A673 (cell line): ENCODE measurements at regions not wholly inside any gene's neighbourhood (a gene's known extent, or its start where the extent isn't known, plus 50 kb on each side); places are given as distances from the start of the nearest gene placed in this dataset.
"Not testable (repeated sequence)": the region's sequence is repeated elsewhere in the genome, so short reads cannot be mapped to it uniquely, and the experiment has no call there.

Experiments used
- BruUV-seq: library from RNA; stranded (reverse); fragments of 400-500 nt; replicated peaks from 2 replicates; lab custom pipeline; 2021; lab: Mats Ljungman, UMichigan
- CTCF ChIA-PET: fragments of 300-600 bp; sonication (Branson Sonifier 250); formaldehyde crosslinking; loops from one replicate; lab custom pipeline; 2022; ENCODE audit warnings: antibody characterized with exemption; lab: Charles Lee
- POLR2A ChIA-PET: fragments of 300-600 bp; sonication (Branson Sonifier 250); formaldehyde crosslinking; loops from one replicate; lab custom pipeline; 2022; ENCODE audit warnings: antibody characterized with exemption; ENCODE audit not compliant: low non-redundant PET; lab: Charles Lee
- DNase-seq: peaks from one replicate; pipeline ENCODE4 v3.0.0-alpha.2; 2015; ENCODE audit warnings: low spot score
- H3K27ac ChIP-seq: fragments of 200-600 bp; sonication (generic); 2 replicates; pipeline ENCODE4 v1.5.1; 2016; ENCODE audit warnings: mixed run types, low read depth, mild to moderate bottlenecking, mixed read lengths, antibody characterized with exemption, low read length; ENCODE audit not compliant: poor library complexity, severe bottlenecking
- H3K27me3 ChIP-seq: fragments of 200-600 bp; sonication (generic); replicated peaks from 2 replicates; pipeline ENCODE4 v1.6.1; 2017; ENCODE audit warnings: mixed run types, low read depth, mild to moderate bottlenecking, mixed read lengths, antibody characterized with exemption, low read length; ENCODE audit not compliant: insufficient read depth, poor library complexity
- H3K36me3 ChIP-seq: fragments of 200-600 bp; sonication (generic); 2 replicates; pipeline ENCODE4 v1.6.1; 2016; ENCODE audit warnings: mixed run types, mild to moderate bottlenecking, mixed read lengths, antibody characterized with exemption, low read length; ENCODE audit not compliant: insufficient read depth, poor library complexity, severe bottlenecking
- H3K4me1 ChIP-seq: fragments of 200-600 bp; sonication (generic); 2 replicates; pipeline ENCODE4 v1.6.1; 2017; ENCODE audit warnings: mixed run types, mild to moderate bottlenecking, mixed read lengths, antibody characterized with exemption, low read length; ENCODE audit not compliant: insufficient read depth, poor library complexity, severe bottlenecking
- H3K4me3 ChIP-seq: fragments of 200-600 bp; sonication (generic); 2 replicates; pipeline ENCODE4 v1.5.1; 2016; ENCODE audit warnings: low read depth, mixed run types, mild to moderate bottlenecking, mixed read lengths, low read length; ENCODE audit not compliant: poor library complexity, severe bottlenecking
- H3K9me3 ChIP-seq: fragments of 200-600 bp; sonication (generic); 2 replicates; pipeline ENCODE4 v1.6.1; 2016; ENCODE audit warnings: mixed run types, low read depth, mild to moderate bottlenecking, mixed read lengths, antibody characterized with exemption, low read length; ENCODE audit not compliant: poor library complexity, severe bottlenecking
- CTCF ChIP-seq: fragments of 300-800, 200-600 bp; sonication (generic); conservative IDR thresholded peaks from 2 replicates; pipeline ENCODE4 v1.5.1; 2017; ENCODE audit warnings: low read depth, mild to moderate bottlenecking, antibody characterized with exemption, low read length, moderate library complexity, mixed read lengths
- EZH2 ChIP-seq: fragments of 200-600 bp; sonication (generic); IDR thresholded peaks from 2 replicates; pipeline ENCODE4 v1.6.1; 2017; ENCODE audit warnings: borderline replicate concordance, low read depth, mild to moderate bottlenecking, mixed read lengths, antibody characterized with exemption, low read length; ENCODE audit not compliant: poor library complexity, severe bottlenecking
- intact Hi-C: fragments of 100-400 bp; cut with micrococcal nuclease; formaldehyde crosslinking; loops from one replicate; pipeline ENCODE4 v1.10.0; 2022; ENCODE audit not compliant: unreplicated experiment

GRCh38 chr2:190150413-190150812, 87.9 kb upstream of the MSTN start:
- no peak for TF ChIP-seq EZH2
- TF ChIP-seq CTCF, result no peak
- no peaks in the 10 kb centered on the region for H3K4me1 ChIP-seq
- no peaks in the 10 kb centered on the region for H3K9me3 ChIP-seq
- no peak overlapping the region for H3K27ac ChIP-seq
- H3K27me3 ChIP-seq, result no peaks in the 10 kb centered on the region
- no TSS peak for BruUV-seq
- no peak overlapping the region for H3K4me3 ChIP-seq
- DNase-seq, result no peak
- ChIA-PET CTCF (no interaction called here), POLR2A (no interaction called here)
- H3K36me3 ChIP-seq, result no peaks in the 10 kb centered on the region
- intact Hi-C loops, result no loop called here

GRCh38 chr2:190149908-190150307, 87.4 kb upstream of the MSTN start:
- H3K27me3 ChIP-seq, result no peaks in the 10 kb centered on the region
- intact Hi-C loops, result no loop called here
- ChIA-PET POLR2A (no interaction called here), CTCF (no interaction called here)
- no peak overlapping the region for H3K4me3 ChIP-seq
- DNase-seq, result no peak
- TF ChIP-seq EZH2 (no peak), CTCF (no peak)
- no peak overlapping the region for H3K27ac ChIP-seq
- BruUV-seq, result no TSS peak
- no peaks in the 10 kb centered on the region for H3K9me3 ChIP-seq
- H3K4me1 ChIP-seq, result no peaks in the 10 kb centered on the region
- H3K36me3 ChIP-seq, result no peaks in the 10 kb centered on the region

GRCh38 chr2:190149200-190149599, 86.7 kb upstream of the MSTN start:
- ChIA-PET POLR2A (no interaction called here), CTCF (no interaction called here)
- Histone ChIP-seq H3K27ac (no peak overlapping the region), H3K4me1 (no peaks in the 10 kb centered on the region), H3K9me3 (no peaks in the 10 kb centered on the region), H3K4me3 (no peak overlapping the region), H3K36me3 (no peaks in the 10 kb centered on the region), H3K27me3 (no peaks in the 10 kb centered on the region)
- BruUV-seq, result no TSS peak
- intact Hi-C loops, result no loop called here
- no peak for DNase-seq
- no peak for TF ChIP-seq EZH2
- TF ChIP-seq CTCF, result no peak

- H3K36me3 ChIP-seq, POLR2A ChIA-PET, CTCF ChIA-PET, H3K4me3 ChIP-seq, H3K27ac ChIP-seq, DNase-seq, BruUV-seq, intact Hi-C loops, H3K27me3 ChIP-seq, H3K4me1 ChIP-seq, H3K9me3 ChIP-seq: not testable (repeated sequence)
Measured at GRCh38 chr2:190146109-190146508, 83.6 kb upstream of the MSTN start.

- H3K4me1 ChIP-seq, H3K27me3 ChIP-seq, BruUV-seq, CTCF ChIA-PET, DNase-seq, H3K4me3 ChIP-seq, H3K27ac ChIP-seq, POLR2A ChIA-PET, H3K9me3 ChIP-seq, intact Hi-C loops, H3K36me3 ChIP-seq: not testable (repeated sequence)
Measured at GRCh38 chr2:190140474-190140873, 77.9 kb upstream of the MSTN start.
